ENCODE measurements at regions not wholly inside any gene's neighbourhood (a gene's known extent, or its start where the extent isn't known, plus 50 kb on each side); places are given as distances from the start of the nearest gene placed in this dataset.

DNA sequence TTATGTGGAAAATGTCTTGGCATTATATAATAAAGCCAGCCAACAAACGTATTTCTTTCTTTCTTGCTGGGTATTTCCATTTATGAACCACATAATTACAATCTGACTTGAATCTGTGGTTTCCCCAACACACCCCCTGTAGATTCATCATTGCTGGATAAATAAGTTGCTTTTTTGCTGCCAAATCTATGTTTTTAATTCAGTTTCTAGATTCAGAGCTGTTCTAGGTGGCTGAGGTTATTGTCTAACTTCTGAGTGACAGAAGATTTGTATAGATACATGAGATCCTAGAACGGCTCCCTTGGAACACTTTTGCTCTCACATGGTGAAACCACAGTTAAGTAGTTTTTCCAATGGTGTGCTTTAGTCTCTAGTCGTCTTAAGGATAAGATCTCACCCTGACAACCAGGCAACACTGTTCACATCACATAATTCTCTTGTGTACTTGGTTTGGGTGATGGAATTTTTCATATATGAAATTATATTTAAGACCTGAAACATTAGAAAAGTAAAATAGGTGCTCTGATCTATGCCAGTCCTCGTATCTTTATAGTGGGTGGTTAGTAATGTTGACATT is 239.1 kb downstream of the KLF12 start:
- TF ChIP-seq, protein P1, sequence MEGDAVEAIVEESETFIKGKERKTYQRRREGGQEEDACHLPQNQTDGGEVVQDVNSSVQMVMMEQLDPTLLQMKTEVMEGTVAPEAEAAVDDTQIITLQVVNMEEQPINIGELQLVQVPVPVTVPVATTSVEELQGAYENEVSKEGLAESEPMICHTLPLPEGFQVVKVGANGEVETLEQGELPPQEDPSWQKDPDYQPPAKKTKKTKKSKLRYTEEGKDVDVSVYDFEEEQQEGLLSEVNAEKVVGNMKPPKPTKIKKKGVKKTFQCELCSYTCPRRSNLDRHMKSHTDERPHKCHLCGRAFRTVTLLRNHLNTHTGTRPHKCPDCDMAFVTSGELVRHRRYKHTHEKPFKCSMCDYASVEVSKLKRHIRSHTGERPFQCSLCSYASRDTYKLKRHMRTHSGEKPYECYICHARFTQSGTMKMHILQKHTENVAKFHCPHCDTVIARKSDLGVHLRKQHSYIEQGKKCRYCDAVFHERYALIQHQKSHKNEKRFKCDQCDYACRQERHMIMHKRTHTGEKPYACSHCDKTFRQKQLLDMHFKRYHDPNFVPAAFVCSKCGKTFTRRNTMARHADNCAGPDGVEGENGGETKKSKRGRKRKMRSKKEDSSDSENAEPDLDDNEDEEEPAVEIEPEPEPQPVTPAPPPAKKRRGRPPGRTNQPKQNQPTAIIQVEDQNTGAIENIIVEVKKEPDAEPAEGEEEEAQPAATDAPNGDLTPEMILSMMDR (IDR thresholded peaks at IDR 0.05; ENCODE audit: insufficient read depth, low read depth, low read length) = no peak
- no peak for TF ChIP-seq EZH2 (IDR thresholded peaks at IDR 0.05; ENCODE audit: insufficient read depth, low read length)
